ENCODE measurements at regions not wholly inside any gene's neighbourhood (a gene's known extent, or its start where the extent isn't known, plus 50 kb on each side); places are given as distances from the start of the nearest gene placed in this dataset.

DNA sequence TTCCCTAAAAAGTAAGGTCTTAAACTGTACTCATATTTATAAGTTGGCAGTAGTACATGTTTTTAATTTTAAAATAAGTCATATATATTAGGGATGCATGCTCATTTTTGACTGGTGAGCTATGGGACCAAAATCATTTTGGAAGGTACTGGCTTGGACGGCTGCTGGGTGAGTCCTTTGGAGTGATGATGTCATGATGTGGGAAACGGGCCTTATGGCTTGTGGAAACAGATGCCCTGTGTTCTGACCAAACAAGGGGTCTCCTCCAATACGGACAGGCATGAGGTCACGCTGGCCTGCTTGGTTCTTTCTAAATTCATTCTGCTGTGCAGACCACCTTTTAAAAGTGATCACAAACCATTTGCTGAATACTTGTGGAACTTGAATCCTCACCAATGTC lies 109.2 kb upstream of the MGAT5 start:
- no peak for TF ChIP-seq POLR2A (IDR thresholded peaks at IDR 0.05)
- TF ChIP-seq, protein P1, sequence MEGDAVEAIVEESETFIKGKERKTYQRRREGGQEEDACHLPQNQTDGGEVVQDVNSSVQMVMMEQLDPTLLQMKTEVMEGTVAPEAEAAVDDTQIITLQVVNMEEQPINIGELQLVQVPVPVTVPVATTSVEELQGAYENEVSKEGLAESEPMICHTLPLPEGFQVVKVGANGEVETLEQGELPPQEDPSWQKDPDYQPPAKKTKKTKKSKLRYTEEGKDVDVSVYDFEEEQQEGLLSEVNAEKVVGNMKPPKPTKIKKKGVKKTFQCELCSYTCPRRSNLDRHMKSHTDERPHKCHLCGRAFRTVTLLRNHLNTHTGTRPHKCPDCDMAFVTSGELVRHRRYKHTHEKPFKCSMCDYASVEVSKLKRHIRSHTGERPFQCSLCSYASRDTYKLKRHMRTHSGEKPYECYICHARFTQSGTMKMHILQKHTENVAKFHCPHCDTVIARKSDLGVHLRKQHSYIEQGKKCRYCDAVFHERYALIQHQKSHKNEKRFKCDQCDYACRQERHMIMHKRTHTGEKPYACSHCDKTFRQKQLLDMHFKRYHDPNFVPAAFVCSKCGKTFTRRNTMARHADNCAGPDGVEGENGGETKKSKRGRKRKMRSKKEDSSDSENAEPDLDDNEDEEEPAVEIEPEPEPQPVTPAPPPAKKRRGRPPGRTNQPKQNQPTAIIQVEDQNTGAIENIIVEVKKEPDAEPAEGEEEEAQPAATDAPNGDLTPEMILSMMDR (IDR thresholded peaks at IDR 0.05), result no peak
